ENCODE measurements at regions not wholly inside any gene's neighbourhood (a gene's known extent, or its start where the extent isn't known, plus 50 kb on each side); places are given as distances from the start of the nearest gene placed in this dataset.
A peak's percentile ranks its signal among the peaks of the same experiment; 100 is the strongest.

GRCh38 chr4:144202081-144202480, 61.6 kb upstream of the GYPA start:
- DNase-seq, result no peak

GRCh38 chr4:144203155-144203554, 62.6 kb upstream of the GYPA start:
- no peak for DNase-seq

GRCh38 chr4:144204431-144204830, 63.9 kb upstream of the GYPA start:
- DNase-seq, result no peak

GRCh38 chr4:144206711-144207110, 66.2 kb upstream of the GYPA start:
- DNase-seq, result no peak

GRCh38 chr4:144208074-144208473, 67.6 kb upstream of the GYPA start:
- DNase-seq, result no peak

- DNase-seq, result no peak
These were observed 69.0 kb upstream of the GYPA start for GRCh38 chr4:144209491-144209890.

GRCh38 chr4:144213371-144213770, 72.9 kb upstream of the GYPA start:
- no peak for DNase-seq

GRCh38 chr4:144223149-144223548, 82.6 kb upstream of the GYPA start:
- no peak for DNase-seq

- no peak for DNase-seq
These were observed 83.1 kb upstream of the GYPA start for GRCh38 chr4:144223661-144224060.

GRCh38 chr4:144259285-144259684, 118.8 kb upstream of the GYPA start:
- DNase-seq, result no peak

- DNase-seq, result no peak
These were observed 126.6 kb upstream of the GYPA start for GRCh38 chr4:144267084-144267483.

GRCh38 chr4:144280688-144281087, 140.2 kb upstream of the GYPA start:
- DNase-seq, result no peak

- no peak for DNase-seq
These were observed 143.0 kb upstream of the GYPA start for GRCh38 chr4:144283526-144283925.

GRCh38 chr4:144284026-144284425, 143.5 kb upstream of the GYPA start:
- DNase-seq, result no peak

GRCh38 chr4:144288011-144288903, 147.7 kb upstream of the GYPA start:
- no peak for DNase-seq

GRCh38 chr4:144289667-144290428, 149.3 kb upstream of the GYPA start:
- DNase-seq, result no peak

GRCh38 chr4:144291164-144291563, 150.6 kb upstream of the GYPA start:
- DNase-seq, result no peak

- no peak for DNase-seq
These were observed 153.7 kb upstream of the GYPA start for GRCh38 chr4:144294211-144294610.

- DNase-seq, result peak; percentile 40
These were observed 154.9 kb upstream of the GYPA start for GRCh38 chr4:144295286-144295995.

- no peak for DNase-seq
These were observed 156.4 kb upstream of the GYPA start for GRCh38 chr4:144296941-144297340.

- no peak for DNase-seq
These were observed 158.0 kb upstream of the GYPA start for GRCh38 chr4:144298519-144298918.

- no peak for DNase-seq
These were observed 160.1 kb upstream of the GYPA start for GRCh38 chr4:144300616-144301015.

GRCh38 chr4:144302704-144303536, 162.4 kb upstream of the GYPA start:
- no peak for DNase-seq

Data from EL (cell line).